ENCODE measurements at regions not wholly inside any gene's neighbourhood (a gene's known extent, or its start where the extent isn't known, plus 50 kb on each side); places are given as distances from the start of the nearest gene placed in this dataset.

GRCh38 chr20:39576771-39577170 is 614.6 kb downstream of the DHX35 start:
- TF ChIP-seq CTCF (IDR thresholded peaks at IDR 0.05; ENCODE audit: low read depth, low read length, poor library complexity, severe bottlenecking), result no peak
- TF ChIP-seq EZH2phosphoT487 (IDR thresholded peaks at IDR 0.05; ENCODE audit: borderline replicate concordance, low read length), result no peak

Data from DOHH2 (cell line).